GM12878 (cell line): ENCODE measurements at regions not wholly inside any gene's neighbourhood (a gene's known extent, or its start where the extent isn't known, plus 50 kb on each side); places are given as distances from the start of the nearest gene placed in this dataset.

Experiments
- ATAC-seq: fragments of 200-7000 bp; cut with Tn5 transposase; 3 replicates; pipeline ENCODE4 v1.9.1; 2020; ENCODE audit warnings: mild to moderate bottlenecking, moderate library complexity
- BruUV-seq: library from RNA; stranded (reverse); fragments of 400-500 nt; replicated peaks from 2 replicates; lab custom pipeline; 2021; lab: Mats Ljungman, UMichigan
- CTCF ChIA-PET: fragments of 300-600 bp; sonication (Branson Sonifier 250); formaldehyde crosslinking; extraction: SDS; loops from one replicate; lab custom pipeline; 2021; ENCODE audit warnings: inconsistent platforms; lab: Yijun Ruan, JAX
- POLR2A ChIA-PET: fragments of 350-600 bp; formaldehyde crosslinking; extraction: SDS; loops from one replicate; lab custom pipeline; 2021; ENCODE audit warnings: inconsistent platforms; lab: Charles Lee
- RAD21 ChIA-PET: fragments of 300-600 bp; sonication (Branson Sonifier 250); formaldehyde crosslinking; loops from one replicate; lab custom pipeline; 2023; ENCODE audit warnings: antibody characterized with exemption; ENCODE audit not compliant: unreplicated experiment; lab: Charles Lee
- SMC1A ChIA-PET: fragments of 300-600 bp; sonication (Branson Sonifier 250); formaldehyde crosslinking; loops from one replicate; lab custom pipeline; 2023; ENCODE audit not compliant: unreplicated experiment, uncharacterized antibody; lab: Charles Lee
- DNase-seq: peaks from one replicate; pipeline ENCODE4 v3.0.0-alpha.2; 2011; ENCODE audit warnings: low read depth, low spot score
- FAIRE-seq: peaks from 3 replicates; lab custom pipeline; 2011; peaks lifted over from hg19 to GRCh38; lab: Jason Lieb, UNC
- H2AFZ ChIP-seq: 2 replicates; pipeline ENCODE4 v1.6.0; 2011; ENCODE audit warnings: low read depth, low read length, control low read depth; ENCODE audit not compliant: control insufficient read depth
- H3K27ac ChIP-seq: 2 replicates; pipeline ENCODE4 v1.5.1; 2011; ENCODE audit warnings: control low read depth; ENCODE audit not compliant: control insufficient read depth, insufficient read depth
- H3K27me3 ChIP-seq, 2 experiments: replicated peaks in 1 of 2; 2 replicates each; pipeline versions ENCODE4 v1.6.0 to v1.6.1; 2011; ENCODE audit warnings: low read length in 1 of 2; ENCODE audit not compliant: control insufficient read depth in 2 of 2, insufficient read depth in 2 of 2
- H3K36me3 ChIP-seq, 2 experiments: 2 replicates each; pipeline ENCODE4 v1.5.1; 2011; ENCODE audit warnings: low read length in 1 of 2; ENCODE audit not compliant: control insufficient read depth in 2 of 2, insufficient read depth in 2 of 2
- H3K4me1 ChIP-seq: 2 replicates; pipeline ENCODE4 v1.6.1; 2011; ENCODE audit warnings: mild to moderate bottlenecking, low read length, moderate library complexity, mixed read lengths; ENCODE audit not compliant: control insufficient read depth, insufficient read depth
- H3K4me2 ChIP-seq: 2 replicates; pipeline ENCODE4 v1.6.0; 2011; ENCODE audit warnings: control low read depth; ENCODE audit not compliant: control insufficient read depth, insufficient read depth
- H3K4me3 ChIP-seq: fragments of 200-600 bp; sonication (generic); 2 replicates; pipeline ENCODE4 v1.5.1; 2016
- H3K79me2 ChIP-seq: 2 replicates; pipeline ENCODE4 v1.6.0; 2011; ENCODE audit warnings: low read length; ENCODE audit not compliant: control insufficient read depth, insufficient read depth
- H3K9ac ChIP-seq: 2 replicates; pipeline ENCODE4 v1.8.0; 2011; ENCODE audit warnings: low read length, control low read depth, mixed read lengths; ENCODE audit not compliant: control insufficient read depth, insufficient read depth
- H3K9me3 ChIP-seq: replicated peaks from 3 replicates; pipeline ENCODE4 v1.5.1; 2011; ENCODE audit warnings: mild to moderate bottlenecking, low read length; ENCODE audit not compliant: control insufficient read depth, insufficient read depth
- H4K20me1 ChIP-seq: 2 replicates; pipeline ENCODE4 v1.6.0; 2011; ENCODE audit not compliant: control insufficient read depth, insufficient read depth
- GATAD2B ChIP-seq: fragments of 450-650 bp; conservative IDR thresholded peaks from 2 replicates; pipeline ENCODE4 v1.6.1; 2017; ENCODE audit warnings: low read depth, mild to moderate bottlenecking, moderate library complexity
- IKZF2 ChIP-seq, 2 experiments: fragments of 450-650 bp; IDR thresholded peaks; 2 replicates each; pipeline ENCODE4 v1.6.1; 2017; ENCODE audit warnings: mild to moderate bottlenecking in 2 of 2, moderate library complexity in 2 of 2
- KAT2A ChIP-seq: conservative IDR thresholded peaks from 2 replicates; pipeline ENCODE4 v1.6.1; 2011; ENCODE audit warnings: low read depth, low read length; ENCODE audit not compliant: control insufficient read depth
- LARP7 ChIP-seq: fragments of 450-650 bp; IDR thresholded peaks from 2 replicates; pipeline ENCODE4 v1.6.1; 2017; ENCODE audit warnings: mild to moderate bottlenecking
- NFYA ChIP-seq: IDR thresholded peaks from 2 replicates; pipeline ENCODE4 v1.6.1; 2011; ENCODE audit warnings: low read depth, mild to moderate bottlenecking, low read length, improper control_type of control experiment, borderline replicate concordance
- NKRF ChIP-seq: fragments of 450-650 bp; conservative IDR thresholded peaks from 2 replicates; pipeline ENCODE4 v1.6.1; 2017; ENCODE audit warnings: mild to moderate bottlenecking, moderate library complexity
- PRDM15 ChIP-seq: fragments of 450-650 bp; formaldehyde crosslinking; IDR thresholded peaks from 2 replicates; pipeline ENCODE4 v1.4.0; 2020; ENCODE audit warnings: mild to moderate bottlenecking, moderate library complexity
- STAT3 ChIP-seq: IDR thresholded peaks from 2 replicates; pipeline ENCODE4 v1.6.1; 2011; ENCODE audit warnings: low read depth, low read length, improper control_type of control experiment
- TCF12 ChIP-seq: IDR thresholded peaks from 2 replicates; pipeline ENCODE4 v1.6.1; 2011; ENCODE audit warnings: low read depth, mild to moderate bottlenecking, low read length
- TCF7 ChIP-seq: IDR thresholded peaks from 2 replicates; pipeline ENCODE4 v1.6.1; 2014; ENCODE audit warnings: antibody characterized with exemption, borderline replicate concordance
- USF2 ChIP-seq: IDR thresholded peaks from 2 replicates; pipeline ENCODE4 v1.6.1; 2011; ENCODE audit warnings: low read depth, low read length, improper control_type of control experiment, borderline replicate concordance
- ZBTB4 ChIP-seq: fragments of 450-650 bp; formaldehyde crosslinking; IDR thresholded peaks from 2 replicates; pipeline ENCODE4 v1.4.0; 2022; ENCODE audit warnings: mild to moderate bottlenecking, moderate library complexity
- WGBS: methylation state at CpG from one replicate; pipeline ENCODE4 v1.1.6; 2016; ENCODE audit warnings: low lambda C conversion rate; ENCODE audit not compliant: insufficient replicate concordance, insufficient coverage; ENCODE audit errors: missing lambda C conversion rate; 5-methylcytosine and 5-hydroxymethylcytosine counted together
- in situ Hi-C: fragments of 300-500 bp; cut with MboI; formaldehyde crosslinking; loops from 9 replicates; pipeline ENCODE4 v1.14.3; 2018; ENCODE audit warnings: mixed read lengths
- intact Hi-C: fragments of 100-400 bp; cut with micrococcal nuclease; formaldehyde crosslinking; loops from one replicate; pipeline ENCODE4 v1.14.2; 2022; ENCODE audit not compliant: unreplicated experiment

- TF ChIP-seq KAT2A (no peak), ZBTB4 (no peak), TCF7 (no peak), TCF12 (no peak), NKRF (no peak), STAT3 (no peak)
These were observed 90.8 kb upstream of the SERTM1 start (continued) for GRCh38 chr13:36582977-36583376.

GRCh38 chr13:36599641-36600040 is 74.2 kb upstream of the SERTM1 start:
- no peaks in the 10 kb centered on the region for H3K4me1 ChIP-seq
- DNase-seq (no peak), FAIRE-seq (no peak), ATAC-seq (no peak)
- H3K9ac ChIP-seq: no peak overlapping the region
- H3K27me3 ChIP-seq: no peaks in the 10 kb centered on the region; a peak in 1 of 4 replicates
- WGBS: 0% methylated on average over 3 of the region's 3 CpGs
- no peaks in the 10 kb centered on the region for H3K79me2 ChIP-seq
- H3K4me2 ChIP-seq: no peak overlapping the region
- no peak overlapping the region for H3K4me3 ChIP-seq
- RAD21 ChIA-PET: no interaction called here
- POLR2A ChIA-PET: no interaction called here
- intact Hi-C loops (no loop called here), in situ Hi-C loops (no loop called here)
- SMC1A ChIA-PET: no interaction called here
- no peaks in the 10 kb centered on the region for H3K9me3 ChIP-seq
- no TSS peak for BruUV-seq
- H3K27ac ChIP-seq: no peak overlapping the region
- no peaks in the 10 kb centered on the region for H4K20me1 ChIP-seq
- no peak for TF ChIP-seq USF2
- no peak for TF ChIP-seq NFYA
- no peak for TF ChIP-seq IKZF2 (IDR thresholded peaks at IDR 0.05)
- TF ChIP-seq GATAD2B: no peak
- TF ChIP-seq LARP7: no peak
- no peak for TF ChIP-seq PRDM15
- CTCF ChIA-PET: no interaction called here
- no peaks in the 10 kb centered on the region for H3K36me3 ChIP-seq
- no peak overlapping the region for H2AFZ ChIP-seq
